HG03575 (cell line): ENCODE measurements at regions not wholly inside any gene's neighbourhood (a gene's known extent, or its start where the extent isn't known, plus 50 kb on each side); places are given as distances from the start of the nearest gene placed in this dataset.

Experiments used
- ATAC-seq: cut with Tn5 transposase; IDR thresholded peaks from one replicate; pipeline ENCODE4 v1.9.1; 2021; ENCODE audit not compliant: unreplicated experiment, insufficient number of reproducible peaks, low FRiP score; ENCODE audit errors: extremely low read depth

DNA sequence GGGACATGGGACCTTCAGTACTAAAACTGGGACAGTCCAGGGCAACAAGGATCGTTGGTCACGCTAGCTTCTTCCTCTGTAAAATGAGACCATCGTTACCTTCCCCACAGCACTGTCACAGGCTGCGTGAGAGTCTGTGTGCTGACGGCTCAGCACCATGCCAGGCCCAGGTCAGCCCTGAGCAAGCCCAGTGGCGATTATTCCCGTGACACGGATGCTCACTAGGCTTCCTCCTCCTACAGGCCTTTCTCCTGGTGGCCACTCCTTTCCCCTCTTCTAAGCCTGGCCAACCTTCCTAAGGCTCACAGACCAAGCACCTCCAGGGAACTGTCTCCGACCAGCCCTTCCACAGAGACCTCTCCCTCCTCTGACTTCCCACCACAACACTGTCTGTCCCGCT, 69.3 kb upstream of the RUNX3 start:
- no peak for ATAC-seq

DNA sequence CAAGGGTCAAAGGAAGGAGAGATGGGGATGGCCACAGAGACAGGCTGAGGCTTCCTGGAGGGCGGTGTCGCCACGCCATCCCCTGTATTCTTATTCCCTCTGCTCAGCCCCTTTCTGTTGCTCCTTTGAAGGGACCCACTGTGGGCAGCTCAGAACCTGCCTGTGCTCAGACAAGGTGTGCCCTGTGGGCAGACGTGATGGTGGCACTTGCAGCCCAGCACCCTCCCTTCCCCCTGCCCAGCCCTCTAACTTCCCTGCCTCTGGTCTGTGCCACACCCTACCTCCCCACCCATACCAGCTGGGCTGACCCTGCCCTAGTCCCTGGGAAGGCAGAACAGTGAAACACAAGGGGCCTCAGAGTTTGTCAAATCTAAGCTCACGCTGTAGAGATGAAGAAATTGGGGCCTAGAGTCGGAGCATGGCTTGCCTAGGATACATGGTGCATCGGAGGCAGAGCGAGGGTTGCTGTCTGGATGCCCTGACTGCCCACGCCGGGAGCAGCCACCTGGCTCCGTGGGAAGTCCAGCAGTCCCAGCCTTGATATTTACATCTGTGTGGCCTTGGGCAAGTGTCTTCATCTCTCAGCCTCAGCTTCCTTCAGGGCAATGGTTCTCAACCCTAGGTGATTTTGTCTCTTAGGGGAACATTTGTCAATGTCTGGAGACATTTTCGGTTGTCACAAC, 68.6 kb upstream of the RUNX3 start:
- no peak for ATAC-seq

DNA sequence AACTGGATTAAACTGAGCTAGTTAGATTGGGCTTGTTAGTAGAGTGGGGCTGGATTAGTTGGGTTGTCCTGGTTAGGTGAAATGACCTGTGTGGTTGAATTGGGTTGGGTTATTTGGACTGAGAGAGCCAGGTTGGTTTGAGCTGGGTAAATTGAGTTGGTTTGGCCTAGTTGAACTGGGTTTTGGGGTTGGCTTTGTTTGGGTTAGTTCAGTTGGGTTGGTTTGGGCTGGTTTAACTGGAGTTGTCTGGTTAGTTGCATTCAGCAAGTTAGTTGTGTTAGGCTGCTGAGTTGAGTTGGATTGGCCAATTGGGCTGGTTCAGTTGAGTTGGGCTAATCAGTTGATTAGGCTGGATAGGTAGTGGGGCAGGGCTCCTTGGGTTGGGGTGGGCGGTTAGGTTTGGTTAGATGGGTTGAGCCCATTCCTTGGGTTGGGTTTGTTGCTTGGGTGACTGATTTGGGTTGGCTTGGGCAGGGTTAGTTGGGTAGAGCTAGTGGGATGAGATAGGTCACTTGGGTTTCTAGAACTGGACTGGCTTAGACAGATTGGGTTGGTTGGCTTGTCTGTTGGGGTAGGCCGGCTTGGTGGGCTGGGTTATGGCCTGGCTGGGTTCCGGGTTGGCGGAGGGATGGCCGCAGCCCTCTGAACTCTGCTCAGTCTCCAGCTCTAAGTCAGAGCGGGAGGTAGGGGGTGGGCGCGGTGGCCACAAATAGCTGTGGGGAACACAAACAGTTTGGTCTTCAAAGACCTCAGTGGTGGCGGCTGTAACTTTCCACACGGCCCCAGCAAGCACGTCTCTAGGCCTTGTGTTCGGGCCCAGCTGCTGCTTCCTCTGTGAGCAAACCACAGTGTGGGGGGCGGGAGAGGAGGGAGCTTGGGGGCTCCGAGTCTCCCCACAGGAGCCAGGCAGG, 67.2 kb upstream of the RUNX3 start:
- no peak for ATAC-seq

GRCh38 chr1:24996456-24996855, 66.4 kb upstream of the RUNX3 start:
- no peak for ATAC-seq

GRCh38 chr1:24995661-24996060, 65.6 kb upstream of the RUNX3 start:
- no peak for ATAC-seq

- ATAC-seq = no peak
These were observed 65.1 kb upstream of the RUNX3 start for GRCh38 chr1:24995140-24995539.

DNA sequence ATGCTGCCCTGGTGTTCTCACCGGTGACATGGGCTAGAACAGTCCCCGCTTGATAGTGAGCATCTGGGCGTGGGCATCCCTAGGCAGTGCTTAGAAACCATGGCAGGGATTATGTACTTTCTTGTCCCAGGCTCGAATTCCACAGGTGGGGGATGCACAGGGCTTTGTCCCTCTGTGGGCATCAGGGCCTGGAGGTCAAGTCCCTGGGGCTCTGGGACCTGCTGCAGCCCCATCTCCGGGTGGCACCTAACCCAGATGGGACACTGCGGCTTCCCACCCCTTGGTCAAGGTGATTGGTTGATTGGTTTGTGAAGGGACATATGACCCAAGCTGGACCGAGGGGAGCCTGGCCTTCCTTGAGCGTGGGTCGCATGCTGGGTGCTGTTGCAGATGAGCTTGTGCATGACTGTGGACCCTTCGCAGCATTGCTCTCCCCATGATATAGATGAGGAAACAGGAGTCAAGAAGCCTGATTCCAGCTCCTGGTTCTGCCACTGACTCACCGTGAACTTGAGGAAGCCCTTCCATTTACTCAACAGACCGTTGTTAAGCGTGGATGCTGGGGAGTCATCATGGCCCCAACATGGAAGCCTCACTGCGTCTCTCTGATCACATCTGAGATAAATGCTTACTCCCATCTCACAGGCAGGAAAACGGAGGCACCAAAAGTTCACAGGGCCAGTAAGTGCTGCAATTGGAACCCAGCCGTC, 64.0 kb upstream of the RUNX3 start:
- ATAC-seq = no peak

DNA sequence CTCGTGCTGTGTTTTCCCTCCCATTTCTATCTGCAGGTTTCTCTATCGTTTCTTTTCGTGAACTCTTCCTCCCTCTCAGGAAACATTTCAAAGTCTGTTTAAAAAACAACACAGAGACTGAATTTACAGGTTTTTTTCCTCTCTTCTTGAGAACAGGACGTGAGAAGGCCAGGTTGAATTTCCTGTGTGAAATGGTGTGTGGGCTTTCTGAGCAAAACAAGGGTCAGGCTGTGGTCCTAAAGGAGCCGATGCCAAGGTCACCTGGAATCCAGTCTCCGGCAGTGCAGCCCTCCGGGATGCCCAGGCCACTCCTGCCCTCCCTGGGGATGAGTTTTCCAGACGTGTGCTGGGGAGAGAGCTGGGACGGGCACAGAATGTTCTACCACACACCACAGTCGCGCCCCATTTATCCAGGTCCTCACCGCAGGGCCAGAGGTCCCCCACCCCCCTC, 62.7 kb upstream of the RUNX3 start:
- no peak for ATAC-seq

GRCh38 chr1:24992124-24992760, 62.2 kb upstream of the RUNX3 start:
- ATAC-seq = no peak

GRCh38 chr1:24991697-24992096, 61.6 kb upstream of the RUNX3 start:
- no peak for ATAC-seq

DNA sequence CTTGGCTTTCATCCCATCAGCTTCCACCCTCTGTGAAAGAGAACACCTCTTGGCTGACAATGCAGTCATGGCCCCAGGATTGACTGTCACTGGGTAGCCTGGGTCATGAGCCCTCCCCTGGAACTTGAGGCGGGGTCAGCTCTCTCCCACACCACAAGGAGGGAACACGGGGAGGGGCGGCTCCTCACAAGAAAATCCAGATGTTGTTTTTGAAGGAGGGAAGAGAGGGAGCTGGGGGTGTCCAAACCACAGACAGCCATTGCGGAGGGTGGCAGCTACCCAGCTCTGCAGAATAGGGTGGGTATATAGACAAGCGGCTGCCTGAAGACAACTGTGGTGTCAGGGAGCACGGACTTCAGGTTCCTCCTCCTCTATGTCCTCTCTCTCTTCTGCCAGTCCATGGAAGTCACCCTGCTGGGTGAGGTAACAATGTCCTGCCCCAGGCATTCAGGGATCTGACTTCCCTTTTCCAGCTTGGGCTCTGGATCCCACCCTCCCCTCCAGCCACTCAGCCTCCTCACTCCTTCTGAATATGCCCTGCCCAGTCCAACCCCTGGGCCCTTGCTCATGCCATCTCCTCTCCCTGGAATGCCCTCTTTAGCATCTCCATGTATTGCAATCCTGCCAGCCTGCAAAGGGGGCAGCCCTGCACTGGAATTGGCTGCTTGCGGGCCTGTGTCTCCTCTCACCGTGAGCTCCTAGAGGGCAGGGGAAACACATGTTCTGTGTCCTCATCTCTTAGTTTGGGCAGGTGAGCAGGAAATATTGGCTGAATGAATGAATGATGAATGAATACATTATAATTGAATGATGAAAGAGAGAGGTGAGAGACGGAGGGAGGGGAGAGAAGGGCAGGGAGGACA, 60.9 kb upstream of the RUNX3 start:
- ATAC-seq = no peak

GRCh38 chr1:24990136-24990535, 60.1 kb upstream of the RUNX3 start:
- ATAC-seq = no peak

- ATAC-seq = no peak
These were observed 59.0 kb upstream of the RUNX3 start for GRCh38 chr1:24989082-24989481.

DNA sequence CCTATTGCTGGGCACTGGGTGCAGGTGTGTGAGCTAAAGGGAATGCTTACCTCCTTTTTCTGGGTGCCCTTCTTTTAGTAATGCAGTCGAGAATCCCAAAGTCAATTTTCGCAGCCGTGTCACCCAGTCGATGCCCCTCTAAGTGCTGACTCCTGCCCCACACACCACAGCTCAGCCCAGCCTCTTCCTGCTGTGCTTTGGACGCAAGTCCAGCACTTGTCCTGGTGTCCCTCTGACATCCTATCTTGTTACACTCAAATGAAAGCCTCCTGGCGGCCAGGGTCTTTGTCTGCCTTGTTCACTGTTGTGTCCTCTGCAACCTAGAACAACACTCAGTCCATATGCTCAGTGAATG, 58.5 kb upstream of the RUNX3 start:
- no peak for ATAC-seq

DNA sequence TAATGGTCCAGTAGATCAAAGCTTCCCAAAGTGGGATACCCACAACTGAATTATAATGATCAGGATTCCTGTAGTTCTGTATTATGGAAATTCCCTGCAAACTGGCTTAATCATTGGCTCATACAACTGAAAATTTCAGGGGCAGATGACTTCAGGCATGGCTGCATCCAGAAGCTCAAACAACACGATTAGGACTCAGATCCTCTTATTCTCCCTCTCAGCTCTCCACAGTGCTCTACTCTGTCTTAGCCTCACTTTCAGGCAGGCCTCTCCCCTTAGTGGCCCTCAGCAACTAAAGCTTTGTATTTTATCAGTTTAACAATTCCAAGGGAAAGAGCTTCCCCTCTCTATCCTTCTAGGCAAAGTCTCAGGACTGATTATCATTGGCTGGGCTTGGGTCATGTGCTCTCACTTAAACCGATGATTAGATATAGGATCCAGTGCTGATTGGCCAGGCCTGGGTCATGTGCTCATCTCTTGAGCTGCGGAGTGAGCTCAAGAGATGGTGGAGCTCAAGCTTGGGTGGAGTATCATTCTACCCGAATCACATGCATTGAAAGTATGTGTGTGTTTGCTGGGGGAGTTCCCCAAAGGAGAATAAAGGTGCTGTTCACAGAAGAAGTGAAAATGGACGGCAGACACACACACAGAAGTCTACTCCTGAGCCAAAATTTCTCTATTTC, 57.9 kb upstream of the RUNX3 start:
- ATAC-seq = no peak

GRCh38 chr1:24987424-24987823, 57.3 kb upstream of the RUNX3 start:
- ATAC-seq = no peak

DNA sequence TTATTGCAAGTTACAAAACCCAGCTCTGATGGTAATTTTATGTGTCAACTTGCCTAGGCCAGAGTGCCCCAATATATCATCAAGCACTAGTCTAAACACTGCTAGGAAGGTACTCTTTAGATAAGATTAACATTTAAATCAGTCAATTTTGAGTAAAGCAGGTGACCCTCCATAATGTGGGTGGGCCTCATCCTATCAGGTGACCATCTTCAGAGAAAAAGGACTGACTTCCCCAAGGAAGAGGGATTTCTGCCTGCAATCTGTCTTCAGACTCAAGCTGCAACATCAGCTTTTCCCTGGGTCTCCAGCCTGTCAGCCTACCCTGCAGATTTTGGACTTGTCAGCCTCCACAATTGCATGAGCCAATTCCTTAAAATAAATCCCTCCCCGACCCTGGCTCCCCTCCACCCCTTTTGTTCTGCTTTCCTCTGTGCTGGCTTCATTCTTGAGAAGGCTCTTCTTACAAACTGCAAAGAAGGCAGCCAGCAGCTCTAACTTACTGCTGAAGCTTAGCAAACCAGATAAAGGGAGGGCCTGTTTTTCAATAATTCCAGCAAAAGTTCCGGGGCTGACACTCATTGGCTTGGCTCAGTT, 56.4 kb upstream of the RUNX3 start:
- ATAC-seq = no peak

- no peak for ATAC-seq
These were observed 55.7 kb upstream of the RUNX3 start for GRCh38 chr1:24985737-24986136.
